Naive thymus-derived CD4-positive, alpha-beta T cell (primary cell): ENCODE measurements at regions not wholly inside any gene's neighbourhood (a gene's known extent, or its start where the extent isn't known, plus 50 kb on each side); places are given as distances from the start of the nearest gene placed in this dataset.

Source experiments
- ATAC-seq: fragments of 150-1000 bp; cut with Tn5 transposase; 2 replicates; pipeline ENCODE4 v1.10.0; 2021; ENCODE audit warnings: mild to moderate bottlenecking, moderate library complexity
- CTCF ChIA-PET: fragments of 350-600 bp; sonication (Branson Sonifier 250); formaldehyde crosslinking; loops from one replicate; lab custom pipeline; 2021; ENCODE audit warnings: antibody characterized with exemption; lab: Charles Lee
- POLR2A ChIA-PET: fragments of 350-600 bp; sonication (Branson Sonifier 250); formaldehyde crosslinking; loops from one replicate; lab custom pipeline; 2021; ENCODE audit warnings: antibody characterized with exemption, inconsistent platforms; lab: Charles Lee
- DNase-seq, 9 donors: peaks; one replicate each; pipeline versions ENCODE4 v3.0.0 to v3.0.0-alpha.2; 2020 to 2022; ENCODE audit warnings: mixed read lengths in 1 of 9
- H3K27ac ChIP-seq: one replicate; pipeline ENCODE4 v1.7.0; 2013; ENCODE audit warnings: mild to moderate bottlenecking, low read depth, low read length, moderate library complexity
- H3K27me3 ChIP-seq, 2 donors: one replicate each; pipeline ENCODE4 v1.7.0; 2013; ENCODE audit warnings: low read length in 2 of 2, mild to moderate bottlenecking in 2 of 2, moderate library complexity in 2 of 2; ENCODE audit not compliant: control insufficient read depth in 2 of 2, insufficient read depth in 2 of 2
- H3K36me3 ChIP-seq, 3 experiments: 1 replicate in 2 of 3; 2 replicates in 1 of 3; pipeline ENCODE4 v1.7.0; 2013; ENCODE audit warnings: low read length in 3 of 3, mild to moderate bottlenecking in 3 of 3, moderate library complexity in 1 of 3; ENCODE audit not compliant: insufficient read depth in 3 of 3, control insufficient read depth in 2 of 3
- H3K4me1 ChIP-seq, 2 donors: one replicate each; pipeline ENCODE4 v1.7.0; 2013; ENCODE audit warnings: low read length in 2 of 2, mild to moderate bottlenecking in 2 of 2, moderate library complexity in 1 of 2; ENCODE audit not compliant: control insufficient read depth in 2 of 2, insufficient read depth in 2 of 2
- H3K4me3 ChIP-seq: 2 replicates; pipeline ENCODE4 v1.7.0; 2013; ENCODE audit warnings: mild to moderate bottlenecking, low read length
- H3K9me3 ChIP-seq, 3 experiments: 1 replicate in 2 of 3; 2 replicates in 1 of 3; pipeline ENCODE4 v1.7.0; 2013; ENCODE audit warnings: low read length in 3 of 3; ENCODE audit not compliant: control insufficient read depth in 2 of 3
- H3K27ac Mint-ChIP-seq, 9 donors: one replicate each; pipeline ENCODE4 v1.8.0; 2020 to 2022; ENCODE audit warnings: mixed read lengths in 9 of 9, mild to moderate bottlenecking in 8 of 9, moderate library complexity in 5 of 9, inconsistent platforms in 2 of 9
- H3K27me3 Mint-ChIP-seq, 5 donors: one replicate each; pipeline ENCODE4 v1.8.0; 2021 to 2022; ENCODE audit warnings: mixed read lengths in 5 of 5, mild to moderate bottlenecking in 1 of 5
- H3K36me3 Mint-ChIP-seq, 5 donors: one replicate each; pipeline ENCODE4 v1.8.0; 2020 to 2022; ENCODE audit warnings: mixed read lengths in 5 of 5, mild to moderate bottlenecking in 3 of 5, inconsistent platforms in 1 of 5
- H3K4me1 Mint-ChIP-seq, 7 donors: one replicate each; pipeline ENCODE4 v1.8.0; 2020 to 2022; ENCODE audit warnings: mixed read lengths in 7 of 7, mild to moderate bottlenecking in 3 of 7, inconsistent platforms in 1 of 7
- H3K4me3 Mint-ChIP-seq, 10 donors: one replicate each; pipeline ENCODE4 v1.8.0; 2020 to 2022; ENCODE audit warnings: mild to moderate bottlenecking in 10 of 10, mixed read lengths in 10 of 10, moderate library complexity in 6 of 10, inconsistent platforms in 2 of 10
- H3K9me3 Mint-ChIP-seq, 11 donors: one replicate each; pipeline ENCODE4 v1.8.0; 2020 to 2022; ENCODE audit warnings: mixed read lengths in 11 of 11, mild to moderate bottlenecking in 4 of 11, inconsistent platforms in 1 of 11, moderate library complexity in 1 of 11
- intact Hi-C, 2 donors: fragments of 100-400 bp; cut with micrococcal nuclease; formaldehyde crosslinking; loops; one replicate each; pipeline ENCODE4 v1.15.1; 2023

GRCh38 chr12:3336606-3337311, 154.2 kb upstream of the PRMT8 start:
- no peak overlapping the region for H3K4me3 ChIP-seq
- H3K4me1 ChIP-seq: no peaks in the 10 kb centered on the region
- Mint-ChIP-seq H3K27me3 (peaks cover 8 to 24% (median 20%) of the 10 kb centered on the region in 5 donors), H3K4me3 (no peak overlapping the region), H3K9me3 (peaks cover 0 to 1% (median 0%) of the 10 kb centered on the region in 11 donors), H3K27ac (no peak overlapping the region), H3K36me3 (no peaks in the 10 kb centered on the region), H3K4me1 (no peaks in the 10 kb centered on the region)
- intact Hi-C loops: no loop called here
- ChIA-PET POLR2A (no interaction called here), CTCF (no interaction called here)
- H3K9me3 ChIP-seq: no peaks in the 10 kb centered on the region
- no peaks in the 10 kb centered on the region for H3K27me3 ChIP-seq
- H3K27ac ChIP-seq: no peak overlapping the region
- no peak for ATAC-seq
- no peaks in the 10 kb centered on the region for H3K36me3 ChIP-seq
- DNase-seq: no peak

GRCh38 chr12:3337944-3338343, 153.1 kb upstream of the PRMT8 start:
- H3K4me1 Mint-ChIP-seq: no peaks in the 10 kb centered on the region

DNA sequence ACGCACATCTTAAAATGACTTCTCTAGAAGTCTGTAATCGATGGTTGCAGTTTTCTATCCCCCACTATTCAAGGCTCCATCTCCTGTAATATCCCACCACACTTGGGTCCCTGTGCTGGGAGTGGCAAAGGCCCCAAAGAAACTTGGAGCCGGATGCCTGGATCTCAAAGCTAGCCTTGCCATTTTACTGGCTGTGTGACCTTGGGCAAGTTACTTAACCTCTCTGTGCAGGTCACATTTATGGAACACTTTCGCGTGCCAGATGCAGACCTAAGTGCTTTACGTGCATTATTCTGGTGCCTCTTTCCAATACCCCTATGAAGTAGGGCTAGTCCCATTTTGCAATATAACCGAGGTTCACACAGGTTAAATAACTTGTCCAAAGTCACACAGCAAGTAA, 151.8 kb upstream of the PRMT8 start:
- Mint-ChIP-seq H3K4me3 (no peak overlapping the region), H3K4me1 (no peaks in the 10 kb centered on the region), H3K9me3 (peaks cover 0 to 1% (median 0%) of the 10 kb centered on the region in 11 donors), H3K27me3 (peaks cover 17 to 39% (median 31%) of the 10 kb centered on the region in 5 donors), H3K27ac (no peak overlapping the region), H3K36me3 (no peaks in the 10 kb centered on the region)
- no peaks in the 10 kb centered on the region for H3K36me3 ChIP-seq
- H3K4me3 ChIP-seq: no peak overlapping the region
- H3K4me1 ChIP-seq: no peaks in the 10 kb centered on the region
- no peak overlapping the region for H3K27ac ChIP-seq
- intact Hi-C loops: no loop called here
- no peak for ATAC-seq
- no peaks in the 10 kb centered on the region for H3K9me3 ChIP-seq
- CTCF ChIA-PET: no interaction called here
- H3K27me3 ChIP-seq: no peaks in the 10 kb centered on the region
- no peak for DNase-seq
- POLR2A ChIA-PET: no interaction called here

More at GRCh38 chr12:3337944-3338343, 153.1 kb upstream of the PRMT8 start:
- no peaks in the 10 kb centered on the region for H3K27me3 ChIP-seq
- no peaks in the 10 kb centered on the region for H3K36me3 Mint-ChIP-seq
- ATAC-seq: no peak
- no peak overlapping the region for H3K4me3 Mint-ChIP-seq
- no peak for DNase-seq
- ChIA-PET POLR2A (no interaction called here), CTCF (no interaction called here)
- no peak overlapping the region for H3K4me3 ChIP-seq
- no peaks in the 10 kb centered on the region for H3K36me3 ChIP-seq
- intact Hi-C loops: no loop called here
- no peak overlapping the region for H3K27ac ChIP-seq
- peaks cover 14 to 31% (median 25%) of the 10 kb centered on the region in 5 donors for H3K27me3 Mint-ChIP-seq
- H3K9me3 ChIP-seq: no peaks in the 10 kb centered on the region
- no peak overlapping the region for H3K27ac Mint-ChIP-seq
- H3K9me3 Mint-ChIP-seq: peaks cover 0 to 1% (median 0%) of the 10 kb centered on the region in 11 donors
- H3K4me1 ChIP-seq: no peaks in the 10 kb centered on the region

GRCh38 chr12:3341594-3341993, 149.4 kb upstream of the PRMT8 start:
- H3K4me3 Mint-ChIP-seq: no peak overlapping the region
- Histone ChIP-seq H3K27ac (no peak overlapping the region), H3K27me3 (no peaks in the 10 kb centered on the region), H3K4me3 (no peak overlapping the region), H3K36me3 (no peaks in the 10 kb centered on the region), H3K9me3 (no peaks in the 10 kb centered on the region), H3K4me1 (no peaks in the 10 kb centered on the region)
- H3K27me3 Mint-ChIP-seq: peaks cover 20 to 35% (median 24%) of the 10 kb centered on the region in 5 donors
- H3K4me1 Mint-ChIP-seq: no peaks in the 10 kb centered on the region
- no peak for ATAC-seq
- no peaks in the 10 kb centered on the region for H3K36me3 Mint-ChIP-seq
- POLR2A ChIA-PET: no interaction called here
- CTCF ChIA-PET: interaction anchor here (1.1 kb wide), 1 partner anchor 41 kb away, joined by 5 read pairs; no protein-coding TSS in a partner anchor
- H3K27ac Mint-ChIP-seq: peak overlapping the region in 1 of 9 donors; percentile 21
- no peak for DNase-seq
- peaks cover 0 to 1% (median 0%) of the 10 kb centered on the region in 11 donors for H3K9me3 Mint-ChIP-seq
- intact Hi-C loops: no loop called here

DNA sequence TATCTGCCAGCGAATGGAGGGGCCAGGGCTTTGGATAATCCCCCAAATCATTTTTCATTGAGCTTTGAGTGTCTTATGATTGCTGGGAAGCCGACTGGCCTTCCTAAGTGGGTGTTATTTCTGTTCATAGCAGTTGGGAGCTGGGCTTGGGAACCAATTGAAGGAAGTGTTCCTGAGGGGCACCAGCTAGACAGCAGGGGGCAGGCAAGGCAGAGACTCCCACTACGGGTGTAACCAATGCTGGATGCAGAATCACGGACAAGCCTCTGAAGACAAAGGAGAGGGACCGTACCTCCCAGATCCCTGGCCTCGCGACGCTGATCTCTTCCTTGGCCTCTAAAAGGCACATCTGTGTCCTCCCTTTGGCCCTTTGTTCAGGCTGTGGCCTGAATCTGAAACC, 149.0 kb upstream of the PRMT8 start:
- Mint-ChIP-seq H3K36me3 (no peaks in the 10 kb centered on the region), H3K4me3 (no peak overlapping the region), H3K4me1 (peaks cover 0 to 2% (median 0%) of the 10 kb centered on the region in 7 donors), H3K9me3 (peaks cover 0 to 1% (median 0%) of the 10 kb centered on the region in 11 donors), H3K27me3 (peaks cover 20 to 35% (median 24%) of the 10 kb centered on the region in 5 donors), H3K27ac (no peak overlapping the region)
- ATAC-seq (no peak), DNase-seq (no peak)
- ChIA-PET CTCF (interaction anchor here (1.1 kb wide), 1 partner anchor 42 kb away, joined by 5 read pairs; no protein-coding TSS in a partner anchor), POLR2A (no interaction called here)
- H3K4me3 ChIP-seq: no peak overlapping the region
- no peaks in the 10 kb centered on the region for H3K27me3 ChIP-seq
- no peak overlapping the region for H3K27ac ChIP-seq
- no peaks in the 10 kb centered on the region for H3K4me1 ChIP-seq
- no peaks in the 10 kb centered on the region for H3K9me3 ChIP-seq
- intact Hi-C loops: no loop called here
- no peaks in the 10 kb centered on the region for H3K36me3 ChIP-seq

DNA sequence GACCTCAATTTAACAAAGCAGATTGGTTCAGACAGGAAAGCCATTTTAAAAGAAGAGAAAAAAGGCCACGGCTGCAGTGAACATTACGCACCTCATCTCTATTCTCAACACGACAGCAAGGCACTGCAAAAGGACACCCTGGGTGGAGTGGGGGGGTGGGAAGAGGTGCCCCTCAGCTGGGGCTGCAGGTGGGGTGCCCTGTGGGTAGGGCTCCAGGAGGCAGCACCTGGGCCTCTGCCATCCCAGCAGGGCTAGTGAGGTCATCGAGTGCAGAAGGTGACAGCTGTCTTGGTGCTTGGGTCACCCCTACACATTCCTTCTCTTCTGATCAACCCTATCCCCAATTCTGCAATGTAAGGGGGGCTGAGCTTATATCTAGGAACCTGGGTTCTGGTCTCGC, 142.9 kb upstream of the PRMT8 start:
- H3K27ac ChIP-seq: no peak overlapping the region
- H3K4me1 ChIP-seq: no peaks in the 10 kb centered on the region
- H3K4me3 ChIP-seq: no peak overlapping the region
- no peak for ATAC-seq
- H3K27me3 ChIP-seq: no peaks in the 10 kb centered on the region
- ChIA-PET CTCF (no interaction called here), POLR2A (no interaction called here)
- no peaks in the 10 kb centered on the region for H3K36me3 Mint-ChIP-seq
- intact Hi-C loops: no loop called here
- no peaks in the 10 kb centered on the region for H3K9me3 ChIP-seq
- no peak overlapping the region for H3K27ac Mint-ChIP-seq
- no peak overlapping the region for H3K4me3 Mint-ChIP-seq
- H3K36me3 ChIP-seq: no peaks in the 10 kb centered on the region
- no peak for DNase-seq
- H3K27me3 Mint-ChIP-seq: peaks cover 12 to 32% (median 17%) of the 10 kb centered on the region in 5 donors
- peaks cover 0 to 2% (median 0%) of the 10 kb centered on the region in 11 donors for H3K9me3 Mint-ChIP-seq
- H3K4me1 Mint-ChIP-seq: peaks cover 0 to 2% (median 0%) of the 10 kb centered on the region in 7 donors

DNA sequence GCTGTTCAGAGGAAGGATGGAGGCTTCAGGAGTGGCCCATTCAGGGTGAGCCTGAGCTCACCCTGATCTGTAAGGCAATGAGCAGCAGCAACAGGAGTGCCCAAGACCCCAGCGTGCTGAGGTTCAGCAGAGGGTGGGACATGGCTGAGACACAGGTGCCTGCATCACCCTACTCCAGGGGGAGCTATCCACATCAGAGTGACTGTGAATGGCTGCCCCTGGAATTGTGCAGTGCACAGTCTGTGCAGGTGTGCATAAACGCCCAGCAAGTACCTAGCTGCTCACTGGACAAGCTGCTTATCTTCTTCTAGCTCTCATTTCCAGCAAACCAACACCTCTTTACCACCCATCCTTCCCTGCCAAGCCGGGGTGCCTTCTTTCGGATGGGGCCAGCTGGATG, 140.6 kb upstream of the PRMT8 start:
- Histone ChIP-seq H3K4me3 (no peak overlapping the region), H3K9me3 (no peaks in the 10 kb centered on the region), H3K4me1 (no peaks in the 10 kb centered on the region), H3K27me3 (no peaks in the 10 kb centered on the region), H3K27ac (no peak overlapping the region), H3K36me3 (no peaks in the 10 kb centered on the region)
- ChIA-PET CTCF (no interaction called here), POLR2A (no interaction called here)
- H3K9me3 Mint-ChIP-seq: peaks cover 0 to 2% (median 0%) of the 10 kb centered on the region in 11 donors
- no peak overlapping the region for H3K27ac Mint-ChIP-seq
- ATAC-seq (no peak), DNase-seq (no peak)
- intact Hi-C loops: no loop called here
- peaks cover 6 to 25% (median 10%) of the 10 kb centered on the region in 5 donors for H3K27me3 Mint-ChIP-seq
- no peaks in the 10 kb centered on the region for H3K36me3 Mint-ChIP-seq
- H3K4me1 Mint-ChIP-seq: peaks cover 0 to 2% (median 0%) of the 10 kb centered on the region in 7 donors
- no peak overlapping the region for H3K4me3 Mint-ChIP-seq
